ENCODE measurements at regions not wholly inside any gene's neighbourhood (a gene's known extent, or its start where the extent isn't known, plus 50 kb on each side); places are given as distances from the start of the nearest gene placed in this dataset.
"Not testable (repeated sequence)": the region's sequence is repeated elsewhere in the genome, so short reads cannot be mapped to it uniquely, and the experiment has no call there.

DNA sequence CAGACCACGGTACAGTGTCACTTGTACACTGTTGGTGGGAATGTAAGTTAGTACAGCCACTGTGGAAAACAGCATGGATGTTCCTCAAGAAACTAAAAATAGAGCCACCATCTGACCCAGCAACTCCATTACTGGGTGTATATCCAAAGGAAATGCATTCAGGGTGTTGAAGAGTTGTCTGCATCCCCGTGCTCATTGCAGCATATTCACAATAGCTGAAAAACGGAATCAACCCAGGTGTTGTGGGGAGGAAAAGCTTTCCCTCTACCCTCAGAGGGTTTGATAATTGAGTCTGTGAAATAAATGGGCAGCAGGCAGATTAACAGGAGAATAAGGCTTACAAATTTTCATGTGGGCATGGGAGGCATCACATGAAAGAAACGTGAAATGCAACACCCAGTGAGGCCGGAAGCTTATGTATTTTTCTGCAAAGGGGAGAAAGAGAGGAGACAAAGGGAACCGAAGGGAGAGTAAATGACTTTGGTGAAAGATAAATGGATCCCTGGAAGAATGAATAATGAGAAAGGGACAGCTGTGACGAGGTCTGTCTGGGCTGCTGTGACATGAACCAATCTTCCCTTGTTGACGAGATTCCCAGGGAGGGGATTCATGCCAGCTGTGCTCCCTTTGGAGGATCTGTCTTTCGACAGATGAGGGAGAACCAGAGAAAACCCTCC, 106.2 kb downstream of the KCNJ12 start:
- H3K27me3 ChIP-seq, result peaks cover 0 to 9% of the 10 kb centered on the region in 2 donors
- no peaks in the 10 kb centered on the region for H3K36me3 ChIP-seq
- H3K4me3 ChIP-seq, result no peak overlapping the region
- H3K27ac ChIP-seq, result no peak overlapping the region
- TF ChIP-seq, protein P1, sequence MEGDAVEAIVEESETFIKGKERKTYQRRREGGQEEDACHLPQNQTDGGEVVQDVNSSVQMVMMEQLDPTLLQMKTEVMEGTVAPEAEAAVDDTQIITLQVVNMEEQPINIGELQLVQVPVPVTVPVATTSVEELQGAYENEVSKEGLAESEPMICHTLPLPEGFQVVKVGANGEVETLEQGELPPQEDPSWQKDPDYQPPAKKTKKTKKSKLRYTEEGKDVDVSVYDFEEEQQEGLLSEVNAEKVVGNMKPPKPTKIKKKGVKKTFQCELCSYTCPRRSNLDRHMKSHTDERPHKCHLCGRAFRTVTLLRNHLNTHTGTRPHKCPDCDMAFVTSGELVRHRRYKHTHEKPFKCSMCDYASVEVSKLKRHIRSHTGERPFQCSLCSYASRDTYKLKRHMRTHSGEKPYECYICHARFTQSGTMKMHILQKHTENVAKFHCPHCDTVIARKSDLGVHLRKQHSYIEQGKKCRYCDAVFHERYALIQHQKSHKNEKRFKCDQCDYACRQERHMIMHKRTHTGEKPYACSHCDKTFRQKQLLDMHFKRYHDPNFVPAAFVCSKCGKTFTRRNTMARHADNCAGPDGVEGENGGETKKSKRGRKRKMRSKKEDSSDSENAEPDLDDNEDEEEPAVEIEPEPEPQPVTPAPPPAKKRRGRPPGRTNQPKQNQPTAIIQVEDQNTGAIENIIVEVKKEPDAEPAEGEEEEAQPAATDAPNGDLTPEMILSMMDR (IDR thresholded peaks at IDR 0.05), result no peak
- H3K9me3 ChIP-seq, result peaks cover 7 to 11% of the 10 kb centered on the region in 2 donors
- no peak for DNase-seq (ENCODE audit: low spot score in 2 of 2)
- intact Hi-C loops (cut with DNase I; ENCODE audit: low total_unique reads), result no loop called here
- H3K4me1 ChIP-seq, result no peaks in the 10 kb centered on the region

DNA sequence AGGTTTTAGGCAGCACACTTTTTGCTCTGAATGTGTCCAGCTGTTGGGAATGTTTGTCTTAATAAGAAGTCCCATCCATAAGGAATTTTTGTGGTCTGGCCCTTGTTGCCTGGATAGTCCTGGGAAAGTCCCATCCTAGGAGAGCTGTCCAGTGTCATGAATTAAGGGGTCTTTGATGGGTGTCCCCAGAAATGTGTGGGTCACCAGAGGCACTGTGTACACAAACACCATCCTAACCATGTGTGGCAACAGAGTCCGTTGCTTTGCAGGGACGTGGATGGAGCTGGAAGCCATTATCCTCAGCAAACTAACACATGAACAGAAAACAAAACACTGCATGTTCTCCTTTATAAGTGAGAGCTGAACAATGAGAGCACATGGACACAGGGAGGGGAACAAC, 111.9 kb downstream of the KCNJ12 start:
- H3K36me3 ChIP-seq; intact Hi-C loops (cut with DNase I; ENCODE audit: low total_unique reads); DNase-seq (ENCODE audit: low spot score in 2 of 2); H3K4me1 ChIP-seq; H3K4me3 ChIP-seq; H3K27me3 ChIP-seq; H3K9me3 ChIP-seq; H3K27ac ChIP-seq: not testable (repeated sequence)

DNA sequence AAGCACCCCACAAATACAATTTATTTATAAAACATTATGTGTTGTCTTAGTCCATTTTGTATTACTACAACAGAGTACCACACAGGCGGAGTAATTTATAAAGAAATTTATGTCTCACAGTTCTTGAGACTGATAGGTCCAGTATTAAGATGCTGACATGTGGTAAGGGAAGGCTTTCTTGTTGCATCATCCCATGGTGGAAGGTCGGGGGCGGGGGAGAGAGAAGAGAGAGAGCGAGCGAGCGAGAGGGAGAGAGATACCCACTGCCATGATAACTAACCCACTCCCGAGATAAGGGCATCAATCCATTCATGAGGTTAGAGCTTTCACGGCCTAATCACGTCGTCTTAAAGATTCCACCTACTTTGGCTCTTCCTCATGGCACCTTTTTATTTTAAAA, 117.8 kb downstream of the KCNJ12 start:
- no peak overlapping the region for H3K27ac ChIP-seq
- no peaks in the 10 kb centered on the region for H3K36me3 ChIP-seq
- DNase-seq (ENCODE audit: low spot score in 2 of 2), result no peak
- H3K9me3 ChIP-seq, result no peaks in the 10 kb centered on the region
- intact Hi-C loops (cut with DNase I; ENCODE audit: low total_unique reads), result no loop called here
- TF ChIP-seq POLR2AphosphoS5 (IDR thresholded peaks at IDR 0.05), result no peak
- TF ChIP-seq POLR2A (IDR thresholded peaks at IDR 0.05), result no peak
- TF ChIP-seq, protein P1 (IDR thresholded peaks at IDR 0.05), result no peak
- no peak overlapping the region for H3K4me3 ChIP-seq
- H3K27me3 ChIP-seq, result peaks cover 0 to 3% of the 10 kb centered on the region in 2 donors
- no peaks in the 10 kb centered on the region for H3K4me1 ChIP-seq

DNA sequence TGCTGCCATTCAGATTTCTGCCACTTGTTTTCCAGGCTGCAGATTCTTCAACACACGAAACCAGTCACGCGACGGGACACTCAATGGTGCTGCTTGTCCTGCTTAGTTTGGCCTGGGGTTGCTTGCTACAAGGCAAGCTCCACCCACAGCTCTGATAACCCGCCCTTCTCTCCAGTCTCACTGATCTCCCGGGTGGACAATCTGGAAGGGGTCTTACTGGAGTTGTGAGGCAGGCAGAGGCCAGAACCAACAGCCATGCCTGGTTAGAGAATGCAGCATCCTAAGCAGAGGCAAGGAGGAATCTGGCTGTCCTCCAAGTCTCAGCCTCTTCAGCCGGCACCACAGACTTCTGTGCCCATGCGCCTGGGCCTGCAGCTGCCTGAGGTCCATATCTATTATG, 119.1 kb downstream of the KCNJ12 start:
- DNase-seq (ENCODE audit: low spot score in 2 of 2), result no peak
- Histone ChIP-seq H3K4me1 (no peaks in the 10 kb centered on the region), H3K9me3 (no peaks in the 10 kb centered on the region), H3K27ac (no peak overlapping the region), H3K27me3 (peaks cover 0 to 3% of the 10 kb centered on the region in 2 donors), H3K4me3 (no peak overlapping the region), H3K36me3 (no peaks in the 10 kb centered on the region)
- TF ChIP-seq POLR2AphosphoS5 (IDR thresholded peaks at IDR 0.05), result no peak
- TF ChIP-seq POLR2A (IDR thresholded peaks at IDR 0.05), result no peak
- TF ChIP-seq, protein P1 (IDR thresholded peaks at IDR 0.05), result no peak
- intact Hi-C loops (cut with DNase I; ENCODE audit: low total_unique reads), result no loop called here

DNA sequence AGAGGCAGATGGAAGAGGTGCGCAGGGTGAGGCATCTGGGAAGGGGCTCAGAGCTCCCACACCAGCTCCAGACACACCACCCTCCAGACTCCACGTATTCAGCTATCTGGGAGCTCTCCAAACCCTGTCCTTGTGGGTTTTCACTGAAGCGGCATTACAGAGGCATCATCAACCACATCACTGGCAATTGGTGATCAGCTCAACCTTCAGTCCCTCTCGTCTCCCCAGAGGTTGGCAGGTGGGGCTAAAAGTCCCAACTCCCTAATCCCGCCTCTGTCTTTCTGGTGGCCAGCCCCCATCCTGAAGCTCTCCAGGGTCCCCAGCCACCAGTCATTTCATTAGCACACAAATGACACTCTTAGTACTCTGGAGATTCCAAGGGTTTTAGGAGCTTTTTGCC, 123.9 kb downstream of the KCNJ12 start:
- TF ChIP-seq POLR2AphosphoS5 (IDR thresholded peaks at IDR 0.05), result no peak
- no peak for TF ChIP-seq POLR2A (IDR thresholded peaks at IDR 0.05)
- TF ChIP-seq, protein P1 (IDR thresholded peaks at IDR 0.05), result no peak

DNA sequence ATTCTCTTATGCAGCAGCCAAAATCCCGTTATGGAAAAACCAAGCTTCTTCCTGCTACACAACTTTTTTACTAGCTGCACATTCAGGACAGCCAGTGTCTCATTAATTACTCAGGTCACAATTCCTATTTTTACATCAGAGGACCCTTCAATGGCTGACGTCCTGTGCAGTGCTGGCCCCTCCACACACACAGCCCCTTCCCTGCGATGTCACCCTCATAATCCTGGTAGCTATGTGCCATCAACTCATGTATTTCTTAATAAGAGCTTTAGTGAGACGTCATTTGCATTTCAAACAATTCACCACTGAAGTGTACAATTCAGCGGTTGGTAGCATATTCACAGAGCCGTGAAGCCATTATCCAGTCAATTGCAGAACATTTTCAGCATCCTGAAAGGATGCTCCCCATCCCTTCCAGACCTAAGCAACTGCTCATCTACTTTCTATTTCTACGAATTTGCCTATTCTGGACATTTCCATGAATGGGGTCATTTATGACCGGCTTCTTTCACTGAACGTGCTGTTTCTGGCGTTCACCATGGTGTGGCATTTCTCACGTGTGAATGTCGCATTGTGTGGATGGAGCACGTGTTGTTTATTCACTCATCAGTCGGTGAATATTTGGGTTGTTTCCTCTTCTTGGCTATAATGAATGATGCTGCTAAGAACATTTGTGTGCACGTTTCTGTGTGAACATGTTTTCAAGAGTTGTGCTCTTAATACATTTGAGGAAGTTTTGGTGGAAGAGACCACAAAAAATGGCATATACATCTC, 126.0 kb downstream of the KCNJ12 start:
- H3K4me3 ChIP-seq; DNase-seq (ENCODE audit: low spot score in 2 of 2); H3K9me3 ChIP-seq; H3K4me1 ChIP-seq; H3K27ac ChIP-seq; intact Hi-C loops (cut with DNase I; ENCODE audit: low total_unique reads); H3K36me3 ChIP-seq; H3K27me3 ChIP-seq: not testable (repeated sequence)

More for the DNA sequence above, 123.9 kb downstream of the KCNJ12 start:
- Histone ChIP-seq H3K27ac (no peak overlapping the region), H3K36me3 (no peaks in the 10 kb centered on the region), H3K4me3 (no peak overlapping the region), H3K27me3 (peaks cover 0 to 3% of the 10 kb centered on the region in 2 donors), H3K9me3 (no peaks in the 10 kb centered on the region), H3K4me1 (no peaks in the 10 kb centered on the region)
- DNase-seq (ENCODE audit: low spot score in 2 of 2), result no peak
- intact Hi-C loops (cut with DNase I; ENCODE audit: low total_unique reads), result no loop called here

Data from breast epithelium (tissue), 4 donors.